DOHH2 (cell line): ENCODE measurements at regions not wholly inside any gene's neighbourhood (a gene's known extent, or its start where the extent isn't known, plus 50 kb on each side); places are given as distances from the start of the nearest gene placed in this dataset.

Experiments
- H3F3A ChIP-seq: fragments of 200-600 bp; sonication (generic), shearing (Covaris generic); 2 replicates; pipeline ENCODE4 v1.6.0; 2016; ENCODE audit warnings: antibody characterized with exemption, mild to moderate bottlenecking; ENCODE audit not compliant: control insufficient read depth, insufficient read depth
- H3K27ac ChIP-seq: fragments of 200-600 bp; sonication (generic); 2 replicates; pipeline ENCODE4 v1.5.1; 2014; ENCODE audit warnings: low read depth, mild to moderate bottlenecking, low read length, moderate library complexity
- H3K27me3 ChIP-seq: fragments of 200-600 bp; sonication (generic); 2 replicates; pipeline ENCODE4 v1.6.1; 2014; ENCODE audit warnings: mild to moderate bottlenecking, low read length, mixed read lengths; ENCODE audit not compliant: control insufficient read depth
- H3K36me3 ChIP-seq: fragments of 200-600 bp; sonication (generic); 2 replicates; pipeline ENCODE4 v1.6.1; 2014; ENCODE audit warnings: mild to moderate bottlenecking, low read length, moderate library complexity, mixed read lengths; ENCODE audit not compliant: control insufficient read depth
- H3K4me1 ChIP-seq: fragments of 200-600 bp; sonication (generic); 2 replicates; pipeline ENCODE4 v1.6.1; 2014; ENCODE audit warnings: mild to moderate bottlenecking, low read length, mixed read lengths; ENCODE audit not compliant: control insufficient read depth
- H3K4me2 ChIP-seq: fragments of 200-600 bp; sonication (generic); 2 replicates; pipeline ENCODE4 v1.6.0; 2014; ENCODE audit warnings: mild to moderate bottlenecking, low read length, moderate library complexity
- H3K4me3 ChIP-seq: fragments of 200-600 bp; sonication (generic); 2 replicates; pipeline ENCODE4 v1.5.1; 2014; ENCODE audit warnings: mild to moderate bottlenecking, low read length, mixed read lengths
- H3K79me2 ChIP-seq: fragments of 200-600 bp; sonication (generic); 2 replicates; pipeline ENCODE4 v1.6.1; 2014; ENCODE audit warnings: mild to moderate bottlenecking, low read length, mixed read lengths; ENCODE audit not compliant: control insufficient read depth
- H3K9me2 ChIP-seq: fragments of 200-600 bp; sonication (generic); replicated peaks from 2 replicates; pipeline ENCODE4 v1.6.1; 2014; ENCODE audit warnings: mild to moderate bottlenecking, low read length, mixed read lengths; ENCODE audit not compliant: control insufficient read depth
- H3K9me3 ChIP-seq: fragments of 200-600 bp; sonication (generic); 2 replicates; pipeline ENCODE4 v1.6.1; 2014; ENCODE audit warnings: antibody characterized with exemption, low read length, mixed read lengths; ENCODE audit not compliant: control insufficient read depth, insufficient read depth
- H4K20me1 ChIP-seq: fragments of 200-600 bp; sonication (generic); 2 replicates; pipeline ENCODE4 v1.6.0; 2014; ENCODE audit warnings: low read depth, mild to moderate bottlenecking, antibody characterized with exemption, low read length, moderate library complexity; ENCODE audit not compliant: control insufficient read depth, insufficient read depth
- CTCF ChIP-seq: fragments of 200-600 bp; sonication (generic); IDR thresholded peaks from one replicate; pipeline ENCODE4 v1.5.1; 2014; ENCODE audit warnings: antibody characterized with exemption, mild to moderate bottlenecking, low read depth, low read length; ENCODE audit not compliant: poor library complexity, severe bottlenecking
- EZH2phosphoT487 ChIP-seq: fragments of 200-600 bp; sonication (generic); IDR thresholded peaks from 2 replicates; pipeline ENCODE4 v1.6.1; 2017; ENCODE audit warnings: borderline replicate concordance, mild to moderate bottlenecking, antibody characterized with exemption, low read length, moderate library complexity, mixed read lengths

- H3K36me3 ChIP-seq, result no peaks in the 10 kb centered on the region
- H4K20me1 ChIP-seq, result no peaks in the 10 kb centered on the region
- H3F3A ChIP-seq, result no peaks in the 10 kb centered on the region
- H3K9me3 ChIP-seq, result no peaks in the 10 kb centered on the region
- no peak overlapping the region for H3K4me3 ChIP-seq
- H3K79me2 ChIP-seq, result no peaks in the 10 kb centered on the region
- no peak overlapping the region for H3K27ac ChIP-seq
- TF ChIP-seq CTCF, result no peak
- no peak for TF ChIP-seq EZH2phosphoT487
- H3K4me1 ChIP-seq, result no peaks in the 10 kb centered on the region
- H3K4me2 ChIP-seq, result no peak overlapping the region
- no peaks in the 10 kb centered on the region for H3K27me3 ChIP-seq
- no peaks in the 10 kb centered on the region for H3K9me2 ChIP-seq
Observed at GRCh38 chr1:239016337-239016736, 370.0 kb upstream of the CHRM3 start.

GRCh38 chr1:239011382-239011781 lies 375.0 kb upstream of the CHRM3 start:
- no peak for TF ChIP-seq EZH2phosphoT487
- H3K79me2 ChIP-seq, result no peaks in the 10 kb centered on the region
- H4K20me1 ChIP-seq, result no peaks in the 10 kb centered on the region
- no peaks in the 10 kb centered on the region for H3K36me3 ChIP-seq
- no peak overlapping the region for H3K4me3 ChIP-seq
- no peak overlapping the region for H3K4me2 ChIP-seq
- H3K9me2 ChIP-seq, result no peaks in the 10 kb centered on the region
- no peaks in the 10 kb centered on the region for H3K4me1 ChIP-seq
- no peaks in the 10 kb centered on the region for H3K9me3 ChIP-seq
- no peak overlapping the region for H3K27ac ChIP-seq
- H3F3A ChIP-seq, result no peaks in the 10 kb centered on the region
- H3K27me3 ChIP-seq, result no peaks in the 10 kb centered on the region

- H3K27ac ChIP-seq, result no peak overlapping the region
- H3K4me3 ChIP-seq, result no peak overlapping the region
- H3K36me3 ChIP-seq, result no peaks in the 10 kb centered on the region
- no peaks in the 10 kb centered on the region for H3K79me2 ChIP-seq
- H3K4me2 ChIP-seq, result no peak overlapping the region
- H3K9me2 ChIP-seq, result no peaks in the 10 kb centered on the region
- TF ChIP-seq EZH2phosphoT487, result no peak
- TF ChIP-seq CTCF, result no peak
- no peaks in the 10 kb centered on the region for H3K4me1 ChIP-seq
- no peaks in the 10 kb centered on the region for H4K20me1 ChIP-seq
- H3F3A ChIP-seq, result no peaks in the 10 kb centered on the region
- no peaks in the 10 kb centered on the region for H3K27me3 ChIP-seq
- no peaks in the 10 kb centered on the region for H3K9me3 ChIP-seq
Observed at GRCh38 chr1:239008568-239008967, 377.8 kb upstream of the CHRM3 start.

GRCh38 chr1:239006276-239006675 lies 380.1 kb upstream of the CHRM3 start:
- Histone ChIP-seq H3K4me2 (no peak overlapping the region), H3K27me3 (no peaks in the 10 kb centered on the region), H3K4me3 (no peak overlapping the region), H3K9me3 (no peaks in the 10 kb centered on the region), H3K9me2 (no peaks in the 10 kb centered on the region), H3K4me1 (no peaks in the 10 kb centered on the region), H3K79me2 (no peaks in the 10 kb centered on the region), H3K27ac (no peak overlapping the region), H3F3A (no peaks in the 10 kb centered on the region), H3K36me3 (no peaks in the 10 kb centered on the region), H4K20me1 (no peaks in the 10 kb centered on the region)
- no peak for TF ChIP-seq EZH2phosphoT487
- no peak for TF ChIP-seq CTCF
